ENCODE measurements at regions not wholly inside any gene's neighbourhood (a gene's known extent, or its start where the extent isn't known, plus 50 kb on each side); places are given as distances from the start of the nearest gene placed in this dataset.

DNA sequence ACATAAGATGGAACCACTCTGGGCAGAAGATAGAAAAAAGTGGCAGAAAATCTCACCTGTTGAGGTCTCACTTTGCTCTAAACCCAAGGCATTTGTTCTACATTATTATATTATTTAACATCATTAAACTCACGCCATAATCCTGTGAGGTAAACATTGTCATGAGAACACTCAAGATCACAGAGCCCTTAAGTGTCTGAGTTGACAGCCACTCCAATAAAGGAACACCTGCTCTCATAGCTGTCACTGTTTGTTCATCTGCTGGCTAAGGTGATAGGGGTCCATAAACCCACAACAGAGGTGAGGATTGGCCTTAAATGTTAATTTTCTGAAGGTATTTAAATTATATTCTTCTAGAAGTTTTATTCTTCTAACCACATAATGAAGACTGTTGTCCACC, 439.7 kb downstream of the RIT2 start:
- TF ChIP-seq, protein P1, sequence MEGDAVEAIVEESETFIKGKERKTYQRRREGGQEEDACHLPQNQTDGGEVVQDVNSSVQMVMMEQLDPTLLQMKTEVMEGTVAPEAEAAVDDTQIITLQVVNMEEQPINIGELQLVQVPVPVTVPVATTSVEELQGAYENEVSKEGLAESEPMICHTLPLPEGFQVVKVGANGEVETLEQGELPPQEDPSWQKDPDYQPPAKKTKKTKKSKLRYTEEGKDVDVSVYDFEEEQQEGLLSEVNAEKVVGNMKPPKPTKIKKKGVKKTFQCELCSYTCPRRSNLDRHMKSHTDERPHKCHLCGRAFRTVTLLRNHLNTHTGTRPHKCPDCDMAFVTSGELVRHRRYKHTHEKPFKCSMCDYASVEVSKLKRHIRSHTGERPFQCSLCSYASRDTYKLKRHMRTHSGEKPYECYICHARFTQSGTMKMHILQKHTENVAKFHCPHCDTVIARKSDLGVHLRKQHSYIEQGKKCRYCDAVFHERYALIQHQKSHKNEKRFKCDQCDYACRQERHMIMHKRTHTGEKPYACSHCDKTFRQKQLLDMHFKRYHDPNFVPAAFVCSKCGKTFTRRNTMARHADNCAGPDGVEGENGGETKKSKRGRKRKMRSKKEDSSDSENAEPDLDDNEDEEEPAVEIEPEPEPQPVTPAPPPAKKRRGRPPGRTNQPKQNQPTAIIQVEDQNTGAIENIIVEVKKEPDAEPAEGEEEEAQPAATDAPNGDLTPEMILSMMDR (conservative IDR thresholded peaks at IDR 0.05; ENCODE audit: low read depth, low read length), result no peak
- no peak for TF ChIP-seq EZH2phosphoT487 (IDR thresholded peaks at IDR 0.05; ENCODE audit: borderline replicate concordance, low read length)
- TF ChIP-seq EZH2 (IDR thresholded peaks at IDR 0.05; ENCODE audit: low read length, unreplicated experiment), result no peak
